ENCODE measurements at regions not wholly inside any gene's neighbourhood (a gene's known extent, or its start where the extent isn't known, plus 50 kb on each side); places are given as distances from the start of the nearest gene placed in this dataset.

- TF ChIP-seq CTCF (IDR thresholded peaks at IDR 0.05), result no peak
- no peak for TF ChIP-seq POLR2A (IDR thresholded peaks at IDR 0.05)
Observed at GRCh38 chr14:71648725-71649124, 283.5 kb upstream of the RGS6 start.

Data from uterus (tissue), 2 donors.